HEK293T (cell line): ENCODE measurements at regions not wholly inside any gene's neighbourhood (a gene's known extent, or its start where the extent isn't known, plus 50 kb on each side); places are given as distances from the start of the nearest gene placed in this dataset.

Source experiments
- CTBP1 ChIP-seq: fragments of 450-650 bp; IDR thresholded peaks from 2 replicates; pipeline ENCODE4 v1.6.1; 2016; ENCODE audit warnings: borderline replicate concordance
- HDGF ChIP-seq: fragments of 450-650 bp; IDR thresholded peaks from 2 replicates; pipeline ENCODE4 v1.6.1; 2017; ENCODE audit warnings: antibody characterized with exemption, borderline replicate concordance

DNA sequence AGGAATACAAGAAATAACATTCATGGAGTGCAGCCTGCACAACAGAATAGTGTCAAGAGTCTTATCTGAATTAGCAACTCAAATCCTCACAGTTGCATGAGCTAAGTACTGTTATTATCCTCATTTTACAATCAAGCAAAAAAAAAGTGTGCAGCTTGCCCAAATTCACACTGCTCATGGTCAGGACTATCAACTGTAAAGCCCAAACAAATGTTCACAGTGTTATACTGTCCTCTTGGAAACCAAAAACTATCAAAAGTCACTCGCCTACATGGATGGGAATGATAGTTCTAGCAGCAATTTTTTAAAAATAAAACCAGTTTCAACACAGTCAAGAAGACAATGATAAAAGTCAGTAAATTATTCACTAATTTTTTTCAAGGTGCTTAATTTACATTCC is 114.6 kb upstream of the HSF2 start:
- no peak for TF ChIP-seq CTBP1
- no peak for TF ChIP-seq HDGF
